Head of caudate nucleus (tissue), 42 donors: ENCODE measurements at regions not wholly inside any gene's neighbourhood (a gene's known extent, or its start where the extent isn't known, plus 50 kb on each side); places are given as distances from the start of the nearest gene placed in this dataset.
"Not testable (repeated sequence)": the region's sequence is repeated elsewhere in the genome, so short reads cannot be mapped to it uniquely, and the experiment has no call there.

ENCODE experiments used
- DNase-seq, 42 donors: peaks; one replicate each; pipeline versions ENCODE4 v3.0.0 to v3.0.0-alpha.2; 2020 to 2021; ENCODE audit warnings: mixed read lengths in 7 of 42
- intact Hi-C: fragments of 100-400 bp; cut with DNase I; formaldehyde crosslinking; loops from one replicate; pipeline ENCODE4 v1.15.0; 2022

- DNase-seq, intact Hi-C loops: not testable (repeated sequence)
These were observed 1100.5 kb upstream of the ALCAM start for GRCh38 chr3:104266219-104266618.

GRCh38 chr3:104269771-104270170 lies 1096.9 kb upstream of the ALCAM start:
- intact Hi-C loops, result loop anchor here (5.0 kb wide), 1 partner anchor 193 kb away; no protein-coding TSS in a partner anchor
- no peak for DNase-seq

GRCh38 chr3:104273046-104273649 lies 1093.6 kb upstream of the ALCAM start:
- peak in 7 of 42 donors; percentile 3 to 60 (median 28) for DNase-seq
- intact Hi-C loops, result loop anchor here (5.0 kb wide), 1 partner anchor 189 kb away; no protein-coding TSS in a partner anchor

GRCh38 chr3:104275199-104275598 lies 1091.5 kb upstream of the ALCAM start:
- no peak for DNase-seq
- intact Hi-C loops, result no loop called here

- intact Hi-C loops, result no loop called here
- peak in 1 of 42 donors; percentile 36 for DNase-seq
These were observed 1087.1 kb upstream of the ALCAM start for GRCh38 chr3:104279617-104280016.

- intact Hi-C loops, result no loop called here
These were observed 1085.0 kb upstream of the ALCAM start for GRCh38 chr3:104281713-104282112.

GRCh38 chr3:104286645-104287044 lies 1080.1 kb upstream of the ALCAM start:
- no peak for DNase-seq
- intact Hi-C loops, result no loop called here

More at GRCh38 chr3:104281713-104282112, 1085.0 kb upstream of the ALCAM start:
- DNase-seq, result no peak

- DNase-seq, result no peak
- intact Hi-C loops, result no loop called here
These were observed 1075.3 kb upstream of the ALCAM start for GRCh38 chr3:104291437-104291851.

- DNase-seq, result peak in 2 of 42 donors; percentile 5 to 18
- intact Hi-C loops, result no loop called here
These were observed 1074.8 kb upstream of the ALCAM start for GRCh38 chr3:104291878-104292277.

GRCh38 chr3:104297617-104298016 lies 1069.1 kb upstream of the ALCAM start:
- DNase-seq, result no peak
- intact Hi-C loops, result no loop called here

- intact Hi-C loops, result no loop called here
- DNase-seq, result no peak
These were observed 1068.0 kb upstream of the ALCAM start for GRCh38 chr3:104298662-104299061.

- intact Hi-C loops, result no loop called here
- DNase-seq, result no peak
These were observed 1050.6 kb upstream of the ALCAM start for GRCh38 chr3:104316118-104316517.

GRCh38 chr3:104323226-104323625 lies 1043.5 kb upstream of the ALCAM start:
- intact Hi-C loops, result no loop called here
- DNase-seq, result no peak

- DNase-seq, result no peak
- intact Hi-C loops, result no loop called here
These were observed 1019.4 kb upstream of the ALCAM start for GRCh38 chr3:104347291-104347690.

- no peak for DNase-seq
- intact Hi-C loops, result no loop called here
These were observed 1016.9 kb upstream of the ALCAM start for GRCh38 chr3:104349836-104350235.

GRCh38 chr3:104353951-104354350 lies 1012.8 kb upstream of the ALCAM start:
- intact Hi-C loops, result no loop called here
- DNase-seq, result no peak

GRCh38 chr3:104359546-104359945 lies 1007.2 kb upstream of the ALCAM start:
- intact Hi-C loops, result no loop called here
- no peak for DNase-seq

- no peak for DNase-seq
- intact Hi-C loops, result no loop called here
These were observed 1006.7 kb upstream of the ALCAM start for GRCh38 chr3:104360038-104360437.

- DNase-seq, result not testable (repeated sequence)
These were observed 1005.0 kb upstream of the ALCAM start for GRCh38 chr3:104361748-104362147.

GRCh38 chr3:104362319-104362718 lies 1004.4 kb upstream of the ALCAM start:
- intact Hi-C loops, result no loop called here
- no peak for DNase-seq

More at GRCh38 chr3:104361748-104362147, 1005.0 kb upstream of the ALCAM start:
- intact Hi-C loops, result not testable (repeated sequence)

- DNase-seq, result peak in 11 of 42 donors; percentile 2 to 63 (median 22)
- intact Hi-C loops, result no loop called here
These were observed 999.7 kb upstream of the ALCAM start for GRCh38 chr3:104367000-104367399.
